SU-DHL-6 (cell line): ENCODE measurements at regions not wholly inside any gene's neighbourhood (a gene's known extent, or its start where the extent isn't known, plus 50 kb on each side); places are given as distances from the start of the nearest gene placed in this dataset.

Source experiments
- H2AFZ ChIP-seq: fragments of 200-600 bp; sonication (generic); 2 replicates; pipeline ENCODE4 v1.6.1; 2014; ENCODE audit warnings: low read depth, mild to moderate bottlenecking, moderate library complexity, mixed read lengths, antibody characterized with exemption, low read length; ENCODE audit not compliant: severe bottlenecking
- H3F3A ChIP-seq: fragments of 200-600 bp; shearing (Covaris generic); 2 replicates; pipeline ENCODE4 v1.6.0; 2016; ENCODE audit warnings: antibody characterized with exemption, mild to moderate bottlenecking; ENCODE audit not compliant: insufficient read depth
- H3K27ac ChIP-seq: fragments of 200-600 bp; sonication (generic); 2 replicates; pipeline ENCODE4 v1.5.1; 2016; ENCODE audit warnings: low read depth, mild to moderate bottlenecking, low read length, moderate library complexity, mixed read lengths
- H3K27me3 ChIP-seq: fragments of 200-600 bp; sonication (generic), shearing (Covaris generic); 2 replicates; pipeline ENCODE4 v1.6.0; 2014; ENCODE audit warnings: mild to moderate bottlenecking, low read length
- H3K36me3 ChIP-seq: fragments of 200-600 bp; sonication (generic); 2 replicates; pipeline ENCODE4 v1.6.1; 2014; ENCODE audit warnings: mild to moderate bottlenecking, low read length, mixed read lengths
- H3K4me2 ChIP-seq: fragments of 300-600, 200-600 bp; shearing (Covaris generic), sonication (generic); 2 replicates; pipeline ENCODE4 v1.6.0; 2014; ENCODE audit warnings: low read length, low read depth, mild to moderate bottlenecking; ENCODE audit not compliant: poor library complexity, severe bottlenecking
- H3K4me3 ChIP-seq: fragments of 200-600 bp; sonication (generic); 2 replicates; pipeline ENCODE4 v1.5.1; 2014; ENCODE audit warnings: antibody characterized with exemption, low read length, mild to moderate bottlenecking, mixed read lengths; ENCODE audit not compliant: insufficient read depth, poor library complexity, severe bottlenecking
- H3K79me2 ChIP-seq: fragments of 200-600 bp; sonication (generic); 2 replicates; pipeline ENCODE4 v1.6.1; 2014; ENCODE audit warnings: mild to moderate bottlenecking, low read length, moderate library complexity; ENCODE audit not compliant: insufficient read depth
- H3K9ac ChIP-seq: fragments of 200-600 bp; sonication (generic); 2 replicates; pipeline ENCODE4 v1.7.0; 2014; ENCODE audit warnings: mild to moderate bottlenecking, low read length
- H3K9me2 ChIP-seq: fragments of 200-600 bp; sonication (generic); replicated peaks from 2 replicates; pipeline ENCODE4 v1.6.1; 2014; ENCODE audit warnings: low read length; ENCODE audit not compliant: insufficient read depth
- H3K9me3 ChIP-seq: fragments of 200-600 bp; sonication (generic); 2 replicates; pipeline ENCODE4 v1.6.1; 2014; ENCODE audit warnings: low read length, mixed read lengths; ENCODE audit not compliant: insufficient read depth
- H4K20me1 ChIP-seq: fragments of 200-600 bp; sonication (generic); 2 replicates; pipeline ENCODE4 v1.6.1; 2014; ENCODE audit warnings: low read depth, mild to moderate bottlenecking, antibody characterized with exemption, low read length, moderate library complexity, mixed read lengths
- EZH2phosphoT487 ChIP-seq: fragments of 200-600 bp; sonication (generic), shearing (Covaris generic); conservative IDR thresholded peaks from 2 replicates; pipeline ENCODE4 v1.6.1; 2018; ENCODE audit warnings: mild to moderate bottlenecking, antibody characterized with exemption, low read length, moderate library complexity, mixed read lengths
- TF ChIP-seq, protein P1 (sequence below): fragments of 200-600 bp; sonication (generic); IDR thresholded peaks from one replicate; pipeline ENCODE4 v1.5.1; 2017; ENCODE audit warnings: antibody characterized with exemption, mild to moderate bottlenecking, low read length, moderate library complexity; ENCODE audit not compliant: insufficient read depth, poor library complexity, severe bottlenecking

DNA sequence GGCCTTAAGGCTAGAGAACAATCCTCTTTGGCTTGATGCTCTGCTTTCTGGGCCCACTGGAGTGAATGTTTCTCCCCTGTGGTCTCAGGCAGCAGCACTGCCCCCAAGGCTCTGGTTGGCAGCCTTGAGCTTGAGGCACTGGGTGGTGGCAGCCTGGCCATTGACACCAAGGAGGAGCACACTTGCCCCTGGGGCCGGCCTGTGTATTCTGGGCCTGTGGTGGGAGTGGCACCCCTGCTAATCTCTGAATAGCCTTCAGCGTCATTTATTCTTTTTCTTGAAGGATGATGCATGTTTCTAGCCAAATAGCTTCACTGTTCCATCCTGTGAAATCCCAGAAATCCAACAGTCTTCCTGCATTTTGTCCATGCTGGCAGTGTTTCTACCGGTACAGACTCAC lies 191.4 kb downstream of the OLFM4 start:
- Histone ChIP-seq H4K20me1 (no peaks in the 10 kb centered on the region), H3K4me3 (no peak overlapping the region), H3K4me2 (no peak overlapping the region), H3K27me3 (no peaks in the 10 kb centered on the region), H3K9ac (no peak overlapping the region), H3F3A (no peaks in the 10 kb centered on the region), H3K79me2 (no peaks in the 10 kb centered on the region), H3K9me3 (no peaks in the 10 kb centered on the region), H2AFZ (no peak overlapping the region), H3K9me2 (no peaks in the 10 kb centered on the region), H3K27ac (no peak overlapping the region), H3K36me3 (no peaks in the 10 kb centered on the region)
- TF ChIP-seq, protein P1, sequence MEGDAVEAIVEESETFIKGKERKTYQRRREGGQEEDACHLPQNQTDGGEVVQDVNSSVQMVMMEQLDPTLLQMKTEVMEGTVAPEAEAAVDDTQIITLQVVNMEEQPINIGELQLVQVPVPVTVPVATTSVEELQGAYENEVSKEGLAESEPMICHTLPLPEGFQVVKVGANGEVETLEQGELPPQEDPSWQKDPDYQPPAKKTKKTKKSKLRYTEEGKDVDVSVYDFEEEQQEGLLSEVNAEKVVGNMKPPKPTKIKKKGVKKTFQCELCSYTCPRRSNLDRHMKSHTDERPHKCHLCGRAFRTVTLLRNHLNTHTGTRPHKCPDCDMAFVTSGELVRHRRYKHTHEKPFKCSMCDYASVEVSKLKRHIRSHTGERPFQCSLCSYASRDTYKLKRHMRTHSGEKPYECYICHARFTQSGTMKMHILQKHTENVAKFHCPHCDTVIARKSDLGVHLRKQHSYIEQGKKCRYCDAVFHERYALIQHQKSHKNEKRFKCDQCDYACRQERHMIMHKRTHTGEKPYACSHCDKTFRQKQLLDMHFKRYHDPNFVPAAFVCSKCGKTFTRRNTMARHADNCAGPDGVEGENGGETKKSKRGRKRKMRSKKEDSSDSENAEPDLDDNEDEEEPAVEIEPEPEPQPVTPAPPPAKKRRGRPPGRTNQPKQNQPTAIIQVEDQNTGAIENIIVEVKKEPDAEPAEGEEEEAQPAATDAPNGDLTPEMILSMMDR = no peak

GRCh38 chr13:53237696-53238095 lies 209.1 kb downstream of the OLFM4 start:
- no peaks in the 10 kb centered on the region for H3K27me3 ChIP-seq
- H3F3A ChIP-seq = no peaks in the 10 kb centered on the region
- H3K27ac ChIP-seq = no peak overlapping the region
- H4K20me1 ChIP-seq = no peaks in the 10 kb centered on the region
- H3K79me2 ChIP-seq = no peaks in the 10 kb centered on the region
- H3K36me3 ChIP-seq = no peaks in the 10 kb centered on the region
- H3K9ac ChIP-seq = no peak overlapping the region
- H2AFZ ChIP-seq = no peak overlapping the region
- H3K9me3 ChIP-seq = no peaks in the 10 kb centered on the region
- H3K4me3 ChIP-seq = no peak overlapping the region
- TF ChIP-seq, protein P1 = no peak
- no peak for TF ChIP-seq EZH2phosphoT487
- H3K9me2 ChIP-seq = no peaks in the 10 kb centered on the region
- H3K4me2 ChIP-seq = no peak overlapping the region

DNA sequence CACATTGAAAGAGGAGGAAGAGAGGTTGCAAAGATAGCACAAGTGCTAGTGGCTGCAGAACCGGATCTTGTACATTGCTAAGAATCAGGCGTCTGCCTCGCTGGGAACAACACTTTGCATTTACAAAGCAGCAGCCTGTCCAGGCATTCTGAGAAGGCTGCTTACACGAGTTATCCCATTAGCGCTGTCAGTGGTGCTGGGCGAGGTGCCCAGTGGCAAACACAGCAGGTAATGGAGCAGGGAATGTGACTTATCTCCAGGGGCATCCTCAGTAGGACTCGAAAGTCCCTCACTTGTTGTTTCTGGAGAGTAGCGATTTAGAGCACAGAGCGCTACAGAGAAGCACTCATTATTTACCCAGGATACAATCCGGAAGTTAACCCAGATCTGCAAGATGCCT lies 209.6 kb downstream of the OLFM4 start:
- no peak overlapping the region for H3K4me2 ChIP-seq
- no peaks in the 10 kb centered on the region for H3K27me3 ChIP-seq
- no peak overlapping the region for H3K4me3 ChIP-seq
- no peaks in the 10 kb centered on the region for H3K79me2 ChIP-seq
- no peaks in the 10 kb centered on the region for H4K20me1 ChIP-seq
- H3K27ac ChIP-seq = no peak overlapping the region
- no peak overlapping the region for H2AFZ ChIP-seq
- no peaks in the 10 kb centered on the region for H3K36me3 ChIP-seq
- H3K9me3 ChIP-seq = no peaks in the 10 kb centered on the region
- H3K9ac ChIP-seq = no peak overlapping the region
- no peak for TF ChIP-seq EZH2phosphoT487
- TF ChIP-seq, protein P1 = no peak
- no peaks in the 10 kb centered on the region for H3F3A ChIP-seq
- no peaks in the 10 kb centered on the region for H3K9me2 ChIP-seq
